CD4-positive, alpha-beta T cell (primary cell): ENCODE measurements at regions not wholly inside any gene's neighbourhood (a gene's known extent, or its start where the extent isn't known, plus 50 kb on each side); places are given as distances from the start of the nearest gene placed in this dataset.

Experiments used
- ATAC-seq: fragments of 200-7000 bp; cut with Tn5 transposase; one replicate; pipeline ENCODE4 v1.10.0; 2022; ENCODE audit warnings: mild to moderate bottlenecking; ENCODE audit not compliant: poor library complexity
- CTCF ChIA-PET: fragments of 350-600 bp; sonication (Branson Sonifier 250); formaldehyde crosslinking; loops from one replicate; lab custom pipeline; 2021; ENCODE audit warnings: antibody characterized with exemption, inconsistent platforms; lab: Charles Lee
- POLR2A ChIA-PET: fragments of 350-600 bp; sonication (Branson Sonifier 250); formaldehyde crosslinking; loops from one replicate; lab custom pipeline; 2021; ENCODE audit warnings: antibody characterized with exemption, inconsistent platforms; lab: Charles Lee
- DNase-seq, 14 experiments: peaks; one replicate each; pipeline ENCODE4 v3.0.0-alpha.2; 2013 to 2020; ENCODE audit warnings: mixed read lengths in 2 of 14
- H3K27ac ChIP-seq, 2 donors: one replicate each; pipeline versions ENCODE4 v1.5.1 to v1.7.0; 2013; ENCODE audit warnings: low read length in 2 of 2, low read depth in 1 of 2, mild to moderate bottlenecking in 1 of 2
- H3K27me3 ChIP-seq, 2 experiments: 1 replicate in 1 of 2; 2 replicates in 1 of 2; pipeline versions ENCODE4 v1.6.1 to v1.7.0; 2013; ENCODE audit warnings: low read length in 2 of 2, control low read depth in 1 of 2, mild to moderate bottlenecking in 1 of 2, moderate library complexity in 1 of 2; ENCODE audit not compliant: insufficient read depth in 2 of 2, control insufficient read depth in 1 of 2
- H3K36me3 ChIP-seq: one replicate; pipeline ENCODE4 v1.6.1; 2013; ENCODE audit warnings: low read length, control low read depth; ENCODE audit not compliant: insufficient read depth
- H3K4me1 ChIP-seq: one replicate; pipeline ENCODE4 v1.6.1; 2013; ENCODE audit warnings: low read length, control low read depth; ENCODE audit not compliant: insufficient read depth
- H3K4me3 ChIP-seq: one replicate; pipeline ENCODE4 v1.5.1; 2013; ENCODE audit warnings: mild to moderate bottlenecking, low read length, moderate library complexity
- H3K9me3 ChIP-seq, 2 experiments: 1 replicate in 1 of 2; 2 replicates in 1 of 2; pipeline versions ENCODE4 v1.6.1 to v1.7.0; 2013; ENCODE audit warnings: low read length in 2 of 2, mild to moderate bottlenecking in 2 of 2, control low read depth in 1 of 2, moderate library complexity in 1 of 2; ENCODE audit not compliant: control insufficient read depth in 1 of 2, insufficient read depth in 1 of 2
- H3K27ac Mint-ChIP-seq: one replicate; pipeline ENCODE4 v1.8.0; 2020; ENCODE audit warnings: mixed read lengths
- H3K27me3 Mint-ChIP-seq: one replicate; pipeline ENCODE4 v1.8.0; 2021; ENCODE audit warnings: mixed read lengths
- H3K36me3 Mint-ChIP-seq: one replicate; pipeline ENCODE4 v1.8.0; 2021; ENCODE audit warnings: low read depth, mixed read lengths
- H3K4me1 Mint-ChIP-seq: one replicate; pipeline ENCODE4 v1.8.0; 2021; ENCODE audit warnings: low read depth, mixed read lengths
- H3K4me3 Mint-ChIP-seq: one replicate; pipeline ENCODE4 v1.8.0; 2020; ENCODE audit warnings: mild to moderate bottlenecking, mixed read lengths
- H3K9me3 Mint-ChIP-seq: one replicate; pipeline ENCODE4 v1.8.0; 2020; ENCODE audit warnings: mixed read lengths
- CTCF ChIP-seq: fragments of 200-600 bp; IDR thresholded peaks from one replicate; pipeline ENCODE4 v1.8.0; 2022; ENCODE audit warnings: antibody characterized with exemption, mild to moderate bottlenecking
- intact Hi-C, 2 experiments: fragments of 100-400 bp; cut with DNase I in 1 of 2; cut with micrococcal nuclease in 1 of 2; formaldehyde crosslinking; loops; one replicate each; pipeline versions ENCODE4 v1.15.1 to v1.9.0; 2023 to 2025; cut with DNase I, micrococcal nuclease

- H3K27ac Mint-ChIP-seq = no peak overlapping the region
- no peaks in the 10 kb centered on the region for H3K27me3 ChIP-seq
- H3K36me3 ChIP-seq = no peaks in the 10 kb centered on the region
- no peak overlapping the region for H3K27ac ChIP-seq
- ChIA-PET CTCF (interaction anchor here (1.0 to 4.0 kb wide), 3 partner anchors 21 to 53 kb away, joined by 3 to 19 read pairs (median 5); no protein-coding TSS in a partner anchor), POLR2A (interaction anchor here (0.6 kb wide), 1 partner anchor 10 kb away, joined by 3 read pairs; no protein-coding TSS in a partner anchor)
- no peak for TF ChIP-seq CTCF
- H3K4me1 Mint-ChIP-seq = peaks cover 31% of the 10 kb centered on the region
- no peak overlapping the region for H3K4me3 ChIP-seq
- no peaks in the 10 kb centered on the region for H3K9me3 Mint-ChIP-seq
- H3K36me3 Mint-ChIP-seq = no peaks in the 10 kb centered on the region
- peaks cover 14% of the 10 kb centered on the region for H3K4me1 ChIP-seq
- ATAC-seq (no peak), DNase-seq (no peak)
- no peaks in the 10 kb centered on the region for H3K9me3 ChIP-seq
- intact Hi-C loops = loop anchor here in 1 of 2 experiments (5.0 kb wide), 1 partner anchor 34 kb away; no protein-coding TSS in a partner anchor
- H3K4me3 Mint-ChIP-seq = no peak overlapping the region
- H3K27me3 Mint-ChIP-seq = no peaks in the 10 kb centered on the region
These were observed 56.9 kb upstream of the RGS1 start for GRCh38 chr1:192518700-192519099.

DNA sequence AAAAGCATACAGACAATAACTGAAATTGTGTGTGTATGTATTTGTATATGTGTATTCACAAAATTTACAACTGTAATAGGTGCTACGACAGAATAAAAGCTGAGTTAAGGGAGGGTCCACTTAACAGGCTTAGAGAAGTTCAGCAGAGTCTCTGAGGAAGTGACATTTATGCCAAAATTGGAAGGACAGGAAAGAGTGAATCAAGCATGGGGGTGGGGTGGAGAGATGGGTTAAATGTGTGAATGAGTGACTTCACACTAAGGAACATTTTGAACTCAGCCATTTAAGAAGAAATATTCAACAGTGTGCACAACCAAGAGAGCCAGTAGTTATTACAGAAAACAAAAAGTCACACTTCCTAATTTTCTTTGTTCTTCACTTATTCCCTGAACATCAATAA, 53.8 kb upstream of the RGS1 start:
- H3K27ac ChIP-seq = no peak overlapping the region
- no peak overlapping the region for H3K4me3 ChIP-seq
- no peaks in the 10 kb centered on the region for H3K27me3 Mint-ChIP-seq
- intact Hi-C loops = loop anchor here in 1 of 2 experiments (2.0 kb wide), 1 partner anchor 15 kb away; no protein-coding TSS in a partner anchor
- no peaks in the 10 kb centered on the region for H3K27me3 ChIP-seq
- DNase-seq (peak in 2 of 14 experiments; percentile 21 to 56), ATAC-seq (no peak)
- H3K9me3 Mint-ChIP-seq = no peaks in the 10 kb centered on the region
- no peak for TF ChIP-seq CTCF
- H3K36me3 Mint-ChIP-seq = no peaks in the 10 kb centered on the region
- peaks cover 3% of the 10 kb centered on the region for H3K4me1 ChIP-seq
- no peak overlapping the region for H3K27ac Mint-ChIP-seq
- POLR2A ChIA-PET = interaction anchor here (1.2 kb wide), 1 partner anchor 18 kb away, joined by 5 read pairs; no protein-coding TSS in a partner anchor
- no peaks in the 10 kb centered on the region for H3K36me3 ChIP-seq
- H3K4me3 Mint-ChIP-seq = no peak overlapping the region
- no peaks in the 10 kb centered on the region for H3K9me3 ChIP-seq
- CTCF ChIA-PET = interaction anchor here (1.1 kb wide), 1 partner anchor 61 kb away, joined by 3 read pairs; no protein-coding TSS in a partner anchor
- peaks cover 17% of the 10 kb centered on the region for H3K4me1 Mint-ChIP-seq

DNA sequence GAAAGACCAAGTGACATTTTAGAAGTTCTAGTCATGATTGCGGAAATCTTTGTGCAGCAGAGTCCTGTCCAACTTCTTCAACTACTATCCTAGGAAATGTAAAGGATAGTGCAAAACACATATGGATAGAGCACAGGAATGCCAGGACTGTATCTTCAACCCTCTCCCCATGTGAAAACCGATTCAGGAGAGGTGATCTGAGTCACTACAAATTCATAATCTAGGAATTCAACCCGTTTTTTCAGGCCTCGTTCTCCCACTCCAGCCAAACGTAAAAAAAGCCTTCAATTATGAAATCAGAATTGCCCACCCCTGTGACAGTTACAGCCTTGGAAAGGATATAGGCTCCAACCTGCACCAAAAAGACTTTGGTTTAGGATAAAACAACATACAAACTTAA, 52.9 kb upstream of the RGS1 start:
- no peak for TF ChIP-seq CTCF
- POLR2A ChIA-PET = interaction anchor here (0.6 to 1.2 kb wide), 2 partner anchors 17 to 49 kb away, joined by 3 to 5 read pairs; no protein-coding TSS in a partner anchor
- Histone ChIP-seq H3K9me3 (no peaks in the 10 kb centered on the region), H3K27me3 (no peaks in the 10 kb centered on the region), H3K4me3 (no peak overlapping the region), H3K27ac (no peak overlapping the region), H3K4me1 (peaks cover 1% of the 10 kb centered on the region), H3K36me3 (no peaks in the 10 kb centered on the region)
- DNase-seq (no peak), ATAC-seq (no peak)
- Mint-ChIP-seq H3K9me3 (no peaks in the 10 kb centered on the region), H3K4me1 (peaks cover 8% of the 10 kb centered on the region), H3K4me3 (no peak overlapping the region), H3K36me3 (no peaks in the 10 kb centered on the region), H3K27ac (no peak overlapping the region), H3K27me3 (no peaks in the 10 kb centered on the region)
- CTCF ChIA-PET = interaction anchor here (1.1 kb wide), 1 partner anchor 60 kb away, joined by 3 read pairs; no protein-coding TSS in a partner anchor
- intact Hi-C loops = no loop called here
